ENCODE measurements at regions not wholly inside any gene's neighbourhood (a gene's known extent, or its start where the extent isn't known, plus 50 kb on each side); places are given as distances from the start of the nearest gene placed in this dataset.

DNA sequence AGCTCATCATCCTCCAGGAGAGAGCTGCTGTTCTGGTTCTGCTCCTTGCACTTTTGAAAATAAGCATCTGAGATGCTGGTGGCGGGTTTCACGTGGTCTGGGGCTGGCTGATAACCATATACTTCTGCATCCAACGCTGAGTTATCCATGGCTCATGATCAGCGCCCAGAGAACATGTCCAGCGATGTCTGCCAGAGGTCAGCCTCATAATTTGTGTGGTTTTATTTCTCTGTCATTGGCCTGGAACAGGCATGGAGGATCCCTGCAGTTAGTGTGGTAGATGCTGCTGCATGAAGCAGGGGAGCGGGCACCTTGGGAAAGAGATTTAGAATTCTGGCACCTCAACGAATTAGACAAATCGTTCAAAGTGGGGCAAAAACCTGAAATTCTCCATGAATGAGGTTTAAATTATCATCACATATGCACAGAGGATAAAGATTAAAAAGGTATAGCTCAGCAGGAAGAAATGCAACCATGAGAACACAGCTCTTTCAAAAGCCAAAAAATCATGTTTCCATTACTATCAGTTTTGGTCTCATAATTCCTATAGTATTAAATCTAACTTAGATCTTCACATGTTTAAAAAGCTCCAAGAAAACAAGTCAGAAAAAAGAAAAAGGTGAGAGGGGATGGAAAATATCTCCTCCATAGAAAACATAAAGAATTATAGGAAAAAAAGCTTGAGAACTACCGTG, 157.2 kb downstream of the SOD2 start:
- TF ChIP-seq, protein P1, sequence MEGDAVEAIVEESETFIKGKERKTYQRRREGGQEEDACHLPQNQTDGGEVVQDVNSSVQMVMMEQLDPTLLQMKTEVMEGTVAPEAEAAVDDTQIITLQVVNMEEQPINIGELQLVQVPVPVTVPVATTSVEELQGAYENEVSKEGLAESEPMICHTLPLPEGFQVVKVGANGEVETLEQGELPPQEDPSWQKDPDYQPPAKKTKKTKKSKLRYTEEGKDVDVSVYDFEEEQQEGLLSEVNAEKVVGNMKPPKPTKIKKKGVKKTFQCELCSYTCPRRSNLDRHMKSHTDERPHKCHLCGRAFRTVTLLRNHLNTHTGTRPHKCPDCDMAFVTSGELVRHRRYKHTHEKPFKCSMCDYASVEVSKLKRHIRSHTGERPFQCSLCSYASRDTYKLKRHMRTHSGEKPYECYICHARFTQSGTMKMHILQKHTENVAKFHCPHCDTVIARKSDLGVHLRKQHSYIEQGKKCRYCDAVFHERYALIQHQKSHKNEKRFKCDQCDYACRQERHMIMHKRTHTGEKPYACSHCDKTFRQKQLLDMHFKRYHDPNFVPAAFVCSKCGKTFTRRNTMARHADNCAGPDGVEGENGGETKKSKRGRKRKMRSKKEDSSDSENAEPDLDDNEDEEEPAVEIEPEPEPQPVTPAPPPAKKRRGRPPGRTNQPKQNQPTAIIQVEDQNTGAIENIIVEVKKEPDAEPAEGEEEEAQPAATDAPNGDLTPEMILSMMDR (IDR thresholded peaks at IDR 0.05) = no peak
- WGBS, 2 donors = 85 to 86% methylated on average over 9 of the region's 9 CpGs
- Histone ChIP-seq H3K4me1 (no peaks in the 10 kb centered on the region), H3K27me3 (no peaks in the 10 kb centered on the region), H3K4me3 (no peak overlapping the region), H3K36me3 (no peaks in the 10 kb centered on the region), H3K9me3 (no peaks in the 10 kb centered on the region), H3K27ac (no peak overlapping the region)
- intact Hi-C loops (cut with DNase I) = no loop called here
- DNase-seq (no peak), ATAC-seq (no peak)

DNA sequence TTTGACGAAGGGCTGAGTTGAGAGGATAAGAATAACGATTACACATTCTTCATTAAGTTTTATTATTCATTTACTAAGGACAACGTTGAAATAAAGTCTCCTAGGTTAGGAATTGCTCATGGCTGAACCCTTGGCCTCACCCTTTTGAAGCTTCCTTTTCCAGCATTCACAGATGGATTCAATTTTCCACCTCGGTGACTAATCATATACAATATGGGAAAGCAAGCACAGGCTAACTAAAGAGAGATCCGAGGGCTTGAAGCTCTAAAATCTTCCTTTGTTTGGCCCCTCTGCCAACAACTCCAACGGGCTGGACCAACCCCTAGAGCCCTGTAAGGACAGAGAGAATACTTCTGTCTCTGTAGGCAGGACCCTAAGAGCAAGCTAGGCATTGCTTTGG, 159.5 kb downstream of the SOD2 start:
- intact Hi-C loops (cut with DNase I) = no loop called here
- TF ChIP-seq, protein P1 (IDR thresholded peaks at IDR 0.05) = no peak
- H3K27me3 ChIP-seq = no peaks in the 10 kb centered on the region
- H3K4me3 ChIP-seq = no peak overlapping the region
- no peak overlapping the region for H3K27ac ChIP-seq
- H3K9me3 ChIP-seq = no peaks in the 10 kb centered on the region
- H3K36me3 ChIP-seq = no peaks in the 10 kb centered on the region
- H3K4me1 ChIP-seq = no peaks in the 10 kb centered on the region
- DNase-seq (no peak), ATAC-seq (no peak)
- 59 to 68% methylated on average over 6 of the region's 6 CpGs for WGBS, 2 donors

DNA sequence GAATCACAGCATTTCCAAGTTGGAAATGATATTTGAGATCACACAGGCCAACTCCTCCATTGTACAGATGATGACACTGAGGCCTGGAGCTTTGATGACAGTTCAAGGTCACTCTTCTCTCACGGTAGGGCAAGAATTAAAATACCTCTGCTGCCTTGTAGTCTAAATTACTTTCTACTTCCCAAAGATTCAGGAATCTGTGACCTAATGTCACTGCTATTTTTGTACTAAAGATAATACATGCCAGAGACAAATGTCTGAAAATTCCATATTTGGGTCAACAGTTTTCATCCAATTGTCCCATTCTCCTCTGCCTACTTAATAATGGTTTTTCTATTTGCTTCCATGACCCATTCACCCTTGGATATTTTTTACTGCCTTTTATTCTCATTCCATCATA, 160.0 kb downstream of the SOD2 start:
- Histone ChIP-seq H3K27me3 (no peaks in the 10 kb centered on the region), H3K4me3 (no peak overlapping the region), H3K4me1 (no peaks in the 10 kb centered on the region), H3K27ac (no peak overlapping the region), H3K9me3 (no peaks in the 10 kb centered on the region), H3K36me3 (no peaks in the 10 kb centered on the region)
- TF ChIP-seq, protein P1 (IDR thresholded peaks at IDR 0.05) = no peak
- DNase-seq (no peak), ATAC-seq (no peak)
- WGBS, 2 donors = 18 to 34% methylated on average over 1 of the region's 1 CpG
- intact Hi-C loops (cut with DNase I) = no loop called here

DNA sequence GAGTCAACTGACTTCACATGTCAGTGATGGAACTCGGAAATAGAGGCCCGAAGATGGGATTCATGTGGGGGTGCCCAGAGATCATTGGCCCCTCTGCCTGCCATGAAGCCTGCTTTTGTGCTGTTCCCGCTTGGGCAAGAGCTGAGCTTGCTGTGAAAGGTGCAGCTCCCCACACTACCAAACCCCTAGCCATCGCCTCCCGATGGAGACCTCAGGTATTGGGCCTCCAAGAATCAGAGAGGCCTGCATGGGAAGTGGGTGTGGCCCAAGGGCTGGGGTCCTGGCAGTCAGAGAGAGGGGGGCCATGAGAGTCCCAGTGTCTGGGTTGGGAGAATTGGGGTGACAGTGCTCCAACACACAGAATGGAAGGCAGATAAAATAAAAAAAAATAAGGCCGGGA, 160.9 kb downstream of the SOD2 start:
- H3K4me3 ChIP-seq = no peak overlapping the region
- H3K36me3 ChIP-seq = no peaks in the 10 kb centered on the region
- H3K4me1 ChIP-seq = no peaks in the 10 kb centered on the region
- no peak overlapping the region for H3K27ac ChIP-seq
- 91 to 94% methylated on average over 6 of the region's 6 CpGs for WGBS, 2 donors
- no peaks in the 10 kb centered on the region for H3K9me3 ChIP-seq
- DNase-seq (no peak), ATAC-seq (no peak)
- TF ChIP-seq, protein P1 (IDR thresholded peaks at IDR 0.05) = no peak
- intact Hi-C loops (cut with DNase I) = no loop called here
- H3K27me3 ChIP-seq = peaks cover 0 to 3% (median 0%) of the 10 kb centered on the region in 7 donors
